Forelimb muscle (tissue), 1 donor: ENCODE measurements at regions not wholly inside any gene's neighbourhood (a gene's known extent, or its start where the extent isn't known, plus 50 kb on each side); places are given as distances from the start of the nearest gene placed in this dataset.
A peak's percentile ranks its signal among the peaks of the same experiment; 100 is the strongest.

Source experiments
- DNase-seq: peaks from one replicate; pipeline ENCODE4 v3.0.0-alpha.2; 2013; ENCODE audit warnings: low read depth

GRCh38 chr9:99699396-99699795 lies 122.3 kb upstream of the NR4A3 start:
- DNase-seq = no peak

DNA sequence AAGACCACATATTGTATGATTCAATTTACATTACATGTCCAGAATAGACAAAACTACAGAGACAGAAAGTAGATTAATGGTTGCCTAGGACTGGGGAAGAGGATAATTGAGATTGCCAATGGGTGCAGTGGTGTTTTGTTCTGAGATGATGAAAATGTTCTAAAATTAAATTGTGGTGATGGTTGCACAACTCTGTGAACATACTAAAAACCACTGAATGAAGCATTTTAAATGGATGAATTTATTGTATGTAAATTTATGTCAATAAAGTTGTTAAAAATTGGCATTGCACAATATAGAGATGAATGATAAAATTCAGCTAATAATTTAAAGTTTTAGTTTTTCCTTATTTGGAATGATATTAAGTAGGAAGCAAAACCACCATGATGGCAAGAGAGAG lies 109.5 kb upstream of the NR4A3 start:
- no peak for DNase-seq

- no peak for DNase-seq
Observed at GRCh38 chr9:99713838-99714306, 107.8 kb upstream of the NR4A3 start.

DNA sequence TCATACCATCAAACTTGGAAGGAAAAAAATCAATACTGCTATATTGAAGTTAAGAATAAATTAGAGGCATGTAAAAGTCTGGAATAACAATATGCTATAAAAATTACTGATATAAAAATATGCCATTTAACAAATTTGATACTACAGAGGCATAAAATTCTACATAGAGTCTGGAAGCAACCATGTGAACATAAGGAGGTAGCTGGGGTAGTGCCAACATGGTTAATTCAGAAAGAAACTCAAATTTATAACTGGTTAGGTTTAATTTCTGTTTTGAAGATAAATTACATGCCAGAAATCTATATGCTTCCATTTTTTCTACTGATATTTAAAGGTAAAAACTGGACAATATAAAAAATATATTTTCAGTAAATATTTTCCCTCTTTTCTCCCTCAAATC lies 103.1 kb upstream of the NR4A3 start:
- DNase-seq = no peak

- peak; percentile 29 for DNase-seq
Observed at GRCh38 chr9:99720455-99721050, 101.1 kb upstream of the NR4A3 start.

- no peak for DNase-seq
Observed at GRCh38 chr9:99721898-99722297, 99.8 kb upstream of the NR4A3 start.

DNA sequence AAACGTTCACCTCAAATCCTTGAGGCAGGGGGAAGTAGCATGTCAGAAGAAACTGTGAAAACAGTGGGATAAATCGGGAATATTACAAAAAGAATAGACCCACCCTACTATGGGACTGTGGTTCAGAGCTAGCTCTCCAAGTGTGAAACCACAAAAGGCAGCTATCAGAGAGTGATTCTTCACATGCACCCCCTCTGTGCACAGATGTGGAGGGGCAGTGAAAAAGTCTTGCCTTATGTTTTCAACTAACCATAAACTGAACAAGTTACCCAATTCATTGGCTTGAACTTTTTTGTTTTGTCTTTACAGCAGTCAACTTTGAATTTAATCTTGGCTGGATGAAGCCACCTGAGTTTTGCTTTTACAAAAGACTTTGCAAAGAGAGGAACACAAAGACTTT lies 98.8 kb upstream of the NR4A3 start:
- DNase-seq = no peak

- no peak for DNase-seq
Observed at GRCh38 chr9:99724640-99725039, 97.0 kb upstream of the NR4A3 start.

DNA sequence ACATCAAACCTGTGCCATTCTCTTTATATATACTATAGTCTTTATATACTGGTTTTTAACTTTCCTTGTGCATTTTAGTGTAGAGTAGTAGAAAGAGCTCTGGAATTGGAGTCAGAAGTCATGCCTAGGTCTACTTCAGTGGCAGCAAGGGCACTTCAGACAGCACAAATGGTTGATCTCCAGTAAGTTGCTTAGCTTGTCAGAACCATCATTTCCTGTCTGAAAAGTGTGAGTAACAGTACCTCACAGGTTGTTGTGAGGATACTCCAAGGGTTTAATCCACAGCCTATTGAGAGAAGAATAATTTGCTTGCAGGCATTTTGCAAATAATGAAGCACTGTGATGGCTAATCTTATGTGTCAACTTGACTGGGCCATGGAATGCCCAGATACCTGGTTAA lies 95.8 kb upstream of the NR4A3 start:
- no peak for DNase-seq

DNA sequence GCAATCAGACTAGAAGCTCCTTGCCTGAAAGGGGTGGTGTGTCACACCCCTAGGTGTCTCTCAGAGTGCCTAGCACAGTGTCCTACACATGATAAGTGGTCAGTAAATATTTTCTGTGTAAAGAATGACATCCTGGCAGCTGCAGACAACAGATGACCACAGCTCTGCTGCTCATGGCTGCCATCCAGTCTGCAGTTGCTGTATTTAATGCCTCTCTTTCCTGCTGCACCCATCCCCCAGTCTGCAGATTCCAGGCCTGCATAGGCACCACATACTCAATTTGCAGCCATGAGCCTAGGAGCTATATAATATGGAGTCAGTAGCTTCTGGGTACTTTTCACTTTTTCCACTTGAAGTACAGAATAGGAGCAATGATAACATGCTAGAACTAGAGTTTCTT lies 94.9 kb upstream of the NR4A3 start:
- DNase-seq = no peak

- no peak for DNase-seq
Observed at GRCh38 chr9:99730062-99730461, 91.6 kb upstream of the NR4A3 start.

DNA sequence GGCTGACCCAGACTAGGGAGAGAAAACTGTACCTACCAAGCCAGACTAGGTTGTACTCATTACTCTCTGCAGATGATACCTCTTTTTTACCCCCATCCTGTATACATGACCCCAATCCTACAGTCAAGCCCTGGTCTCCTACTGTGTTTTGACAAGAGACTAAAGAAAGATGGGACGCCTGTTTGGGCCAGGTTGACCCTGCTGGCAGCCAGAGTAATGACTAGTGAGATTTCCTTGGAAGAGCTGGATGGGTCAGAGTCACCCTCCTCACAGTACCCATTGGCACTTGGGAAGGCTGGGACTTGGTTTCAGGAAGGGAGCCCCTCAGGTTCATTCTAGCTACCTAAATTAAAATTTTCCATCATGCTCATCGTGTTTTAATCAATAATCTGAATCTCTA lies 89.7 kb upstream of the NR4A3 start:
- DNase-seq = no peak

DNA sequence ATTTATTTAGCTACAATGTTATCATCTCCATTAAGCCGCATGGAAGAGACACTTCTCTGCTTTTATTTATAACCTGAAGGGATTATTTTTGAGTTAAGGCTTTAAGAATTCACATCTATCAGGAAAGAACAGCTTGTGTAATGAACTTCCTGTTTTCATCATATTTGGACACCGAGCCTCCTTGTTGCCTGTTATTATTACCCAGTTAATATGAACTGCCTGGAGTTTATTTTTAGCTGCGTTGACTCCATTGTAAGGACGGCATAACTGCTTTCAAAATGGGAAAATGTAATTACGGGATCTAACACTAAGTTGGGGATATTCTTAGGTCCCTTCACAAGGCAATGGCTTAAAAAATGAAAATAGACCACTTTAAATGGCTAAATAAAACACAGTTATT lies 89.0 kb upstream of the NR4A3 start:
- peak; percentile 16 for DNase-seq

DNA sequence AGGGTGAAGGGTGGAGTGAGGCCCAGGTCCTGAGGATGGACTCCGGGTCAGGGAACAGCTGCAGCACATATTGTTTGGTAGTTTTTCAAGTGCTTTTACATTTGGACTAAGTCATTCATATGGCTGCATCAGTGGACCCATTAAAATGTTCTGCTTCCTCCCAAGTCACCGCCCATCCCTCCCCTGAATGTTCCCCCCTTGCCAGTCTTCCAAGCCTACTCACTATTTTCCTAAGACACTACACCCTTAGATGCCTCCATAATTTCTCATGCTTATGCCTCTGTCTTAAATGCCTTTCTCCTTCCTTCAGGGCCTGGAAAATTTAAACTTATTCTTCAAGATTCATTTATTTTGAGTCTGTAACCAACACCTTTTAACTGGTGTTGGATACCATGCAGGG lies 86.6 kb upstream of the NR4A3 start:
- no peak for DNase-seq

GRCh38 chr9:99736291-99736690 lies 85.4 kb upstream of the NR4A3 start:
- DNase-seq = no peak

- no peak for DNase-seq
Observed at GRCh38 chr9:99737649-99738048, 84.0 kb upstream of the NR4A3 start.

GRCh38 chr9:99743006-99743405 lies 78.7 kb upstream of the NR4A3 start:
- DNase-seq = no peak

- no peak for DNase-seq
Observed at GRCh38 chr9:99743455-99743854, 78.2 kb upstream of the NR4A3 start.

GRCh38 chr9:99744132-99744531 lies 77.6 kb upstream of the NR4A3 start:
- no peak for DNase-seq

DNA sequence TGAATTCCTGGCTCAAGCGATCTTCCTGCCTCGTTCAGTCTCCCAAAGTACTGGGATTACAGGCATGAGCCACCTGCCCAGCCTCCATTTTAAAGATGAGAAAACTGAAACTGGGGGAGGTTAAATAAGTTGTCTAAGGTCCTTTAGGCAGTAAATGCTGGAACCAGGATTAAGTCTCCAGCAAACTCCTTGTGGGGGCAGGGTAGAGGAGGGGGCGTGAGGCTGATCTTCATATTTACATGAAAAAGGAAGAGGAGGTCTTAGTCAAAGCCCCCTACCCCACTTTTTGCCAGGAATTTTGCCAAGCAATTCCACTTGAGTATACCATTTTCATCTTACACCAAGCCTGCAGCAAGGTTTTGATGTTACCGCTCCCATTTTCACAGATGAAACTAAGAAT lies 76.6 kb upstream of the NR4A3 start:
- no peak for DNase-seq

DNA sequence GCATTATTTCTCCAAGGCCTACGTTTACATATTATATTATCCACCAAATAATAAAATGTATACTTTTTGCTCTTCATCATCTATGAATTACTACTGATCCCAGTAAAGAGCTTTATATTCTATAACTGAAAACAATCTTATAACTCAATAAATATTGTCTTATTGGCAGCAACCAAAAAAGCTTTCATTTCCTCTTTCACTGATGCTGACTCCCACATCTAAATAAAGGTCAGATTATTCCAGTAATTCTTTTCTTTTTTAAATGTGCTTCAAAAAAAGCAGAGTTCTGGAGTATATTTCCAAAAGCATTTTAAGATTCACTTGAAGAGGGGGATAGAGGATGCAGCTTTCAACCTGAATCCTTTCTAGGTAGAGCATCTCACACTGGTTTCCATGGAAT lies 75.3 kb upstream of the NR4A3 start:
- DNase-seq = no peak

- no peak for DNase-seq
Observed at GRCh38 chr9:99748266-99748665, 73.4 kb upstream of the NR4A3 start.

DNA sequence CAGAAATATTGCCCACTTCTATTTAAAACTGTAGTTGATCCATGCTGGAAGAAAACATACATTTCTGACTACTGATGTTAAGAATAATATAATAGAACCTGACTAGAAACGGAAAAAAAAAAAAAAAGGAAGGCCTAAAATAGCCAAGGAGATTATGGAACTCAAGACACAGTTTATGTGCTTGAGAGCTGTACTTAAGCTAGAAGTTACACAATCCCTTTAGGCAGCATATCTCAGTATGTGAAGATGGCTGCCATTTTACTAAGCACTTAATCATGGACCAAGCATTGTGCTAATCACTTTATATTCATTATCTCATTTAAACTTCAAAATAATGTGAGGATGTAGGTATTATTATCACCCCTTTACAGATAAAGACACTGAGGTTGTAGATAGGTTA lies 73.0 kb upstream of the NR4A3 start:
- no peak for DNase-seq

DNA sequence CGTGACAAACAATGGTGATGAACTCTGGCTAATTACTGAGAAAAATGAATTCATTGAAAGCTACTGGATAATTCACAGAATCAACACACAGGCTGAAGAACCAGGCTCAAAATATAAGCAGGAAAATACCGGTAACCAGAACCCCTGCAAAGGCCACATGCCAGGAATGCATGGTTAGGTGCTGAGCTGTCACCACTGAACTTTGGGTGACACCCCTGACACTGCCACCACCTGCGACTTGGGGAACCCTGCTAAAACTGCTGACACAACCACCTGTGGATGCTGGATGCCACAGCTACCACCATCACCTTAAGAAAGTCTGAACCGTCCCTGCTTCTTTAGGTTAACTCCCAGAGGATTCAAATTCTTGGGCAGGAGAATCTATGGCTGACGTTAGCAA lies 72.0 kb upstream of the NR4A3 start:
- DNase-seq = no peak

- no peak for DNase-seq
Observed at GRCh38 chr9:99750526-99750925, 71.2 kb upstream of the NR4A3 start.
